GM12874 (cell line): ENCODE measurements at regions not wholly inside any gene's neighbourhood (a gene's known extent, or its start where the extent isn't known, plus 50 kb on each side); places are given as distances from the start of the nearest gene placed in this dataset.

ENCODE experiments used
- TF ChIP-seq, protein P1 (sequence below): IDR thresholded peaks from 2 replicates; pipeline ENCODE4 v1.5.1; 2011; ENCODE audit warnings: low read depth, mild to moderate bottlenecking, control low read depth, low read length, moderate library complexity; ENCODE audit not compliant: insufficient read depth

DNA sequence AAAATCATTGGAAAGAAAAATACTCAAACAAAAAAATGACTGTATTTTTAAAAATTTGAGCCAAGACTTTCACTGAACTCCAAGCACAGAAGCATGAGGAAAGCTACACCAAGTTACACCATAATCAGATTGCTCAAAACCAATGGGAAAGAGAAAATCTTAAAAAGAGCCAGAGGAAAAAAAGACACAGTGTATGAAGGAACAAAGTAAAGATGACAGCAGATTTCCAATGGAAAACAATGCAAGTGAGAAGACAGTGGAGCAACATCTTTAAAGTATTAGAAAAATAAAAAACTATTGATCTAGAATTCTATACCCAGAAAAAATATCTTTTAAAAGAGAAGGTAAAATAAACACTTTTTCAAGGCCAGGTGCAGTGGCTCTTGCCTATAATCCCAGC lies 147.8 kb upstream of the ZBTB40 start:
- TF ChIP-seq, protein P1, sequence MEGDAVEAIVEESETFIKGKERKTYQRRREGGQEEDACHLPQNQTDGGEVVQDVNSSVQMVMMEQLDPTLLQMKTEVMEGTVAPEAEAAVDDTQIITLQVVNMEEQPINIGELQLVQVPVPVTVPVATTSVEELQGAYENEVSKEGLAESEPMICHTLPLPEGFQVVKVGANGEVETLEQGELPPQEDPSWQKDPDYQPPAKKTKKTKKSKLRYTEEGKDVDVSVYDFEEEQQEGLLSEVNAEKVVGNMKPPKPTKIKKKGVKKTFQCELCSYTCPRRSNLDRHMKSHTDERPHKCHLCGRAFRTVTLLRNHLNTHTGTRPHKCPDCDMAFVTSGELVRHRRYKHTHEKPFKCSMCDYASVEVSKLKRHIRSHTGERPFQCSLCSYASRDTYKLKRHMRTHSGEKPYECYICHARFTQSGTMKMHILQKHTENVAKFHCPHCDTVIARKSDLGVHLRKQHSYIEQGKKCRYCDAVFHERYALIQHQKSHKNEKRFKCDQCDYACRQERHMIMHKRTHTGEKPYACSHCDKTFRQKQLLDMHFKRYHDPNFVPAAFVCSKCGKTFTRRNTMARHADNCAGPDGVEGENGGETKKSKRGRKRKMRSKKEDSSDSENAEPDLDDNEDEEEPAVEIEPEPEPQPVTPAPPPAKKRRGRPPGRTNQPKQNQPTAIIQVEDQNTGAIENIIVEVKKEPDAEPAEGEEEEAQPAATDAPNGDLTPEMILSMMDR: no peak

DNA sequence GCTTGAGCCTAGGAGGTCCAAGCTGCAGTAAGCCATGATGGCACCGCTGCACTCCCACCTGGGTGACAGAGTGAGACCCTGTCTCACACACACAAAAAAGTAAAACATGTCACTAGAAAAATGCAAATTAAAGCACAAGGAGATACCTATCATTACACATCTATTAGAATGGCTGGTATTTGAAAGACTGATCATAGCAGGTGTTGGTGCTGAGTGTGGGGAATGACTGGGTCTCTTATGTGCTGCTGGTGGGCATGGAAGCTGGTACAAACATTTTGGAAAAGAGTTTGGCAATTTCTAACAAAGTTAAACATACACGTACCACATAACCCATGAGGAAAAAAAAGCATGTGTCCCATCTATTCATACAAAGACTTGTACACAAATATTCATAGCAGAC lies 142.1 kb upstream of the ZBTB40 start:
- TF ChIP-seq, protein P1: no peak

DNA sequence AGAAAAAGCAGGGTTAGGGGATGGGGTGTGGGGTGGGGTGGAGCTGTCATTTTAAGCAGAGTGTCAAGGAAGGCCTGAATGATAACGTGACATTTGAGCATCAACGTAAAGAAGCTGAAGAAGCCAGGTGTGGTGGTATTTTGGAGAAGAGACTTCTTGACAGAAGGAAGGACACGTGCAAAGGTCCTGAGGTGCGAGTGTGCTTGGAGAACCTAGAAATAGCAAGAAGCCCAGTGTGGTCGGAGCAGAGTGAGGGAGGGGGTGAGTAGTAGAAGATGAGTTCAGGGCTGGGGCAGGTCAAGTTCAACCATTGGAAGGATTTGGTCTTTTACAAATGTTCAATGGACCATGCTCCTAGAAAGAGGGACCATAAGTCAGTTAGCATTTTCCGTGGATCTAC lies 140.2 kb upstream of the ZBTB40 start:
- TF ChIP-seq, protein P1: no peak

DNA sequence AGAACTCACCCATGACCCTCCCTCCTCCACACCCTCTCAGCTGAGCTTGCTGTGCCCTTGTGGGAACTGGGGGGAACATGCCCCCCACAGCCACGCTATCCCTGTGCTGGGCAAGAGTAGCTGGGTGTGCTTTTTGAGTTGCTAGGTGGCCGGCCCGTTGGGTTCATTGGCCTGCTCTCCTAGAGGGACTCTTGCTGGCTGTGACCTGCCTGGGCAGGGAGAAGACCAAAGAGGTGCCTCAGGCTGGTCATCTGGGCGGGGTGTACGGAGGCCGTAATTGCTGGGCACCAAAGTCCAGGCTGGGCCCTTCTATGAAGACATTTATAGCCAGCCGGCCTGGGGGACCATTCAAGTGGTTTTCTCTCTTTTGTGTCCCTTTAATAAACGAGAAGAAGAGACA lies 138.3 kb upstream of the ZBTB40 start:
- TF ChIP-seq, protein P1: no peak

DNA sequence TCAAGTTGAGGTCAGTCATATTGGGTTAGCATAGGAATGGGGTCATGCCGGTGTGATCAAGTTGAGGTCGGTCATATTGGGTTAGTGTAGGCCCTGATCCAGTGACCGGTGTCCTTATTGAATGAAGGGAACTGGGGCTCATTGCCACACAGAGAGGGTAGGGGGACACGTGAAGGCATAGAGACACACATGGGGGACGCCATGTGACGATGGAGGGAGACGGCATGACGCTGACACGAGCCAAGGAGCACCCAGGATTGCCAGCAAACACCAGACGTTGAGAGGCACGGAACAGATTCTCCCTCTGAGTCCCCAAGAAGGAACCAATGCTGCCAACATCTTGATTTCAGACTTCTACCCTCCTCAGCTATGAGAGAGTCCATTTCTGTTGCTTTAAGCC lies 136.9 kb upstream of the ZBTB40 start:
- TF ChIP-seq, protein P1: no peak

DNA sequence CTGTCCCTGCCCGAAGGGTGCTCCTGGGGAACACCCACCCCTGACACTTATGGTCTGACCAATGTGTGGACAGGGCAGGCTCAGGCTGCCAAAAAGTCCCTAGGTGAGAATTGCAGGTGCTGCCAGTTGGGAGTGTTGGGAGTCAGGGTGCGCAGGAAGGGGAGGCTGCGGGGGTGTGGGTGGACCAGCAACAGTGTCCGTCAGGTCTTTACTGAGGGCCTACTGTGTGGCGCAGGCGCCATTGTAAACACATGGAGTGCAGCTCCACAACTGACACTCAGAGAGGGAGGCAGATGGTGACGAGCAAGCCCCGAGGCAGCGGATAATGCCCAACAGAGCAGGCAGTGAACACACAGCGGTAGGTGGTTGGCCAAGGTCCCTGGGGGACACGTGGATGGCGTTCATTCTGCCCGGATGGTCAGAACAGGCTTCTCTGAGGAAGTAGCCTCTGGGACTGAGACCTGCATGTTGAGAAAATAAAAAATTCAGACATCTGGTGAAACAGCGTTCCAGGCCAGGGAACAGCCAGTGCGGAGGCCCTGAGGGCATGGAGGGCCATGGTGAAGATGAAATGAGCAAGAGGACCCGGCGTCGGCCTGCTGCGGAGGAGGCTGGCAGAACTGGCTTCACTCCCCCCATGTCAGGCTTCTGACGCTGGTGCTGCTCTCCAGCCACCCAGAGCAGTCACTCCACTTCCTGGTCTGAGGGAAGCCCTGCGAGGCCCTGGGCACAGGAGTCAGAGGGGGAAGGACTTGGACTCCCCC lies 136.2 kb upstream of the ZBTB40 start:
- TF ChIP-seq, protein P1: no peak

DNA sequence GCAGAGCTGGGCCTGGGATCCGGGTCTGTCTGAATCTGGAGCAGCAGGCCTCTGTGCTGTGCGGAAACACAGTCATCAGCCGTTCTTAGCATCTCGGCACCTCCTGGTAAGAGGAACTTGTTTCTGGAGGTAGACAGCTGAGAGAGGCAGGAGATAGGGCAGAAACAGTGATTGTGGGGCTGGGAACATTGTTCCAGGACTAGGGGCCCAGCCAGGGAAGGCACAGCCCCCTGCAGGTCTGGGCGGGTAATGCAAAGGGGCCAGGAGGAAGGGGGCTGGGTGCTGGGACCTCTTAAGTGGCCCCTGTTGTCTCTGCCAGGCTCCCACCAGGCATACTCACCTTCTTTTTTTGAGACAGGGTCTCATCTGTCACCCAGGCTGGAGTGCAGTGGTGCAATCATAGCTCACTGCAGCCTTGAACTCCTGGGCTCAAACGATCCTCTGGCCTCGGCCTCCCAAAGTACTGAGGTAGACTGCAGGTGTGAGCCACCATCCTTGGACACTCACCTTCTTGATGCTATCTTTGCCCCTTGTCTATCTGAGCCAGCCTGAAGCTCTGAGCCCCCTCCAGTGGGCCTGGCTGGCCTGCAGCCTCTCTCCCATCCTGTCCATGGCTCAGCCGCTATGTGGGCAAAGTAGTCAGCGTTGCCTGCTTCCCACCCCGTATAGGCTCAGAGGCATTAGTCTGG lies 134.3 kb upstream of the ZBTB40 start:
- TF ChIP-seq, protein P1: peak; percentile 78
